Gastrocnemius medialis (tissue), 4 donors: ENCODE measurements at regions not wholly inside any gene's neighbourhood (a gene's known extent, or its start where the extent isn't known, plus 50 kb on each side); places are given as distances from the start of the nearest gene placed in this dataset.

Source experiments
- CTCF ChIP-seq, 5 experiments: fragments of 450-650 bp in 3 of 5; fragments of 200-600 bp in 2 of 5; sonication (generic) in 2 of 5; IDR thresholded peaks in 4 of 5; conservative IDR thresholded peaks in 1 of 5; 1 replicate in 4 of 5; 2 replicates in 1 of 5; pipeline ENCODE4 v1.5.1; 2016 to 2019; ENCODE audit warnings: antibody characterized with exemption in 5 of 5, mild to moderate bottlenecking in 3 of 5, moderate library complexity in 3 of 5
- POLR2A ChIP-seq, 2 donors: fragments of 450-650 bp; IDR thresholded peaks; one replicate each; pipeline ENCODE4 v1.6.1; 2017; ENCODE audit warnings: antibody characterized with exemption in 2 of 2, mild to moderate bottlenecking in 2 of 2, moderate library complexity in 2 of 2

GRCh38 chr6:85252552-85252951, 197.3 kb upstream of the NT5E start:
- TF ChIP-seq CTCF (IDR thresholded peaks at IDR 0.05 in 4 of 5, conservative IDR thresholded peaks at IDR 0.05 in 1 of 5) (no peak), POLR2A (IDR thresholded peaks at IDR 0.05) (no peak)
